Naive thymus-derived CD4-positive, alpha-beta T cell (primary cell): ENCODE measurements at regions not wholly inside any gene's neighbourhood (a gene's known extent, or its start where the extent isn't known, plus 50 kb on each side); places are given as distances from the start of the nearest gene placed in this dataset.

Experiments
- ATAC-seq: fragments of 150-1000 bp; cut with Tn5 transposase; 2 replicates; pipeline ENCODE4 v1.10.0; 2021; ENCODE audit warnings: mild to moderate bottlenecking, moderate library complexity
- CTCF ChIA-PET: fragments of 350-600 bp; sonication (Branson Sonifier 250); formaldehyde crosslinking; loops from one replicate; lab custom pipeline; 2021; ENCODE audit warnings: antibody characterized with exemption; lab: Charles Lee
- POLR2A ChIA-PET: fragments of 350-600 bp; sonication (Branson Sonifier 250); formaldehyde crosslinking; loops from one replicate; lab custom pipeline; 2021; ENCODE audit warnings: antibody characterized with exemption, inconsistent platforms; lab: Charles Lee
- DNase-seq, 9 donors: peaks; one replicate each; pipeline versions ENCODE4 v3.0.0 to v3.0.0-alpha.2; 2020 to 2022; ENCODE audit warnings: mixed read lengths in 1 of 9
- H3K27ac ChIP-seq: one replicate; pipeline ENCODE4 v1.7.0; 2013; ENCODE audit warnings: mild to moderate bottlenecking, low read depth, low read length, moderate library complexity
- H3K27me3 ChIP-seq, 2 donors: one replicate each; pipeline ENCODE4 v1.7.0; 2013; ENCODE audit warnings: low read length in 2 of 2, mild to moderate bottlenecking in 2 of 2, moderate library complexity in 2 of 2; ENCODE audit not compliant: control insufficient read depth in 2 of 2, insufficient read depth in 2 of 2
- H3K36me3 ChIP-seq, 3 experiments: 1 replicate in 2 of 3; 2 replicates in 1 of 3; pipeline ENCODE4 v1.7.0; 2013; ENCODE audit warnings: low read length in 3 of 3, mild to moderate bottlenecking in 3 of 3, moderate library complexity in 1 of 3; ENCODE audit not compliant: insufficient read depth in 3 of 3, control insufficient read depth in 2 of 3
- H3K4me1 ChIP-seq, 2 donors: one replicate each; pipeline ENCODE4 v1.7.0; 2013; ENCODE audit warnings: low read length in 2 of 2, mild to moderate bottlenecking in 2 of 2, moderate library complexity in 1 of 2; ENCODE audit not compliant: control insufficient read depth in 2 of 2, insufficient read depth in 2 of 2
- H3K4me3 ChIP-seq: 2 replicates; pipeline ENCODE4 v1.7.0; 2013; ENCODE audit warnings: mild to moderate bottlenecking, low read length
- H3K9me3 ChIP-seq, 3 experiments: 1 replicate in 2 of 3; 2 replicates in 1 of 3; pipeline ENCODE4 v1.7.0; 2013; ENCODE audit warnings: low read length in 3 of 3; ENCODE audit not compliant: control insufficient read depth in 2 of 3
- H3K27ac Mint-ChIP-seq, 9 donors: one replicate each; pipeline ENCODE4 v1.8.0; 2020 to 2022; ENCODE audit warnings: mixed read lengths in 9 of 9, mild to moderate bottlenecking in 8 of 9, moderate library complexity in 5 of 9, inconsistent platforms in 2 of 9
- H3K27me3 Mint-ChIP-seq, 5 donors: one replicate each; pipeline ENCODE4 v1.8.0; 2021 to 2022; ENCODE audit warnings: mixed read lengths in 5 of 5, mild to moderate bottlenecking in 1 of 5
- H3K36me3 Mint-ChIP-seq, 5 donors: one replicate each; pipeline ENCODE4 v1.8.0; 2020 to 2022; ENCODE audit warnings: mixed read lengths in 5 of 5, mild to moderate bottlenecking in 3 of 5, inconsistent platforms in 1 of 5
- H3K4me1 Mint-ChIP-seq, 7 donors: one replicate each; pipeline ENCODE4 v1.8.0; 2020 to 2022; ENCODE audit warnings: mixed read lengths in 7 of 7, mild to moderate bottlenecking in 3 of 7, inconsistent platforms in 1 of 7
- H3K4me3 Mint-ChIP-seq, 10 donors: one replicate each; pipeline ENCODE4 v1.8.0; 2020 to 2022; ENCODE audit warnings: mild to moderate bottlenecking in 10 of 10, mixed read lengths in 10 of 10, moderate library complexity in 6 of 10, inconsistent platforms in 2 of 10
- H3K9me3 Mint-ChIP-seq, 11 donors: one replicate each; pipeline ENCODE4 v1.8.0; 2020 to 2022; ENCODE audit warnings: mixed read lengths in 11 of 11, mild to moderate bottlenecking in 4 of 11, inconsistent platforms in 1 of 11, moderate library complexity in 1 of 11
- intact Hi-C, 2 donors: fragments of 100-400 bp; cut with micrococcal nuclease; formaldehyde crosslinking; loops; one replicate each; pipeline ENCODE4 v1.15.1; 2023

DNA sequence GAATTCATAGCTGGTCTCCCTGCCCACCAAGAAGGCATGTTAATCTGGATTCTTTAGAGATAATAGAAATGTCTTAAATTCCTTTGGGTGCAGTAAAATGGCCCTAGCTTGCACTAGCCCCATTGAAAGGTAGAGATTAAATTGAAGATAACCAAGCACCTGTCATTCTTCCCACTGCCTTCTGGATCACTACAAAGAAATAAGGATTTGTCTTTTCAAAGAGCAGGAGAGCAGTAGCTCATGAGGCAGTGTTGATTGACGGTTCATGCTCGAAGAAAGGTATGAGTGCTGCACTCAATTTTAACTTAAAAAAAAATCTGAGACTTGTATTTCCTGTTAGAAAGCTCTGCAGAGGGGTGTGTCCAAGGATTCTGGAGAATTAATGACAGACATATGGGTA is 74.9 kb upstream of the F3 start:
- H3K9me3 Mint-ChIP-seq = peaks cover 0 to 17% (median 7%) of the 10 kb centered on the region in 11 donors
- H3K4me1 ChIP-seq = no peaks in the 10 kb centered on the region
- no peaks in the 10 kb centered on the region for H3K36me3 ChIP-seq
- H3K27me3 ChIP-seq = no peaks in the 10 kb centered on the region
- DNase-seq (no peak), ATAC-seq (no peak)
- peaks cover 6 to 37% (median 7%) of the 10 kb centered on the region in 5 donors for H3K27me3 Mint-ChIP-seq
- no peak overlapping the region for H3K27ac ChIP-seq
- H3K4me3 Mint-ChIP-seq = no peak overlapping the region
- H3K4me1 Mint-ChIP-seq = peaks cover 0 to 13% (median 0%) of the 10 kb centered on the region in 7 donors
- intact Hi-C loops = no loop called here
- no peak overlapping the region for H3K4me3 ChIP-seq
- no peak overlapping the region for H3K27ac Mint-ChIP-seq
- POLR2A ChIA-PET = no interaction called here
- no peaks in the 10 kb centered on the region for H3K9me3 ChIP-seq
- H3K36me3 Mint-ChIP-seq = no peaks in the 10 kb centered on the region
- CTCF ChIA-PET = no interaction called here

DNA sequence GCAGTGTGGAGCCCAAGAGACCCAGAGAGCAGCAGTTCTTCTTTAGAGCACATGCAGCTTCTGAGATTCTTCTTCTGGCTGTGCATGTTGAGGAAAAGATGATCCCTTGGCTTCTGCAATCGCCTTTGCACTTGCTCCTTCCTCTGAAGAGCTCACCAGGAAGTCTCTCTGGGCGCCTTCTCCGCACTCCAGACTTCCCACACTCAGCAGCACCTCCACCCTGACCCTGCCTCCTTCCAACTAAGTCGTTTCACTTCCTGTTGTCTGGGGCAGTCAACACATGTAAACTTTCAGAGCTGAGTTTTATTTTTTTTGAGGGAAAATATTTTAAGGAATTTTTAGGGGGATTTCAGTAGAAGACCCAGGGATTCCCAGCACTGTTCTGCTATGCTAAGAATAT is 73.4 kb upstream of the F3 start:
- Histone ChIP-seq H3K27ac (no peak overlapping the region), H3K4me3 (no peak overlapping the region), H3K9me3 (no peaks in the 10 kb centered on the region), H3K27me3 (no peaks in the 10 kb centered on the region), H3K36me3 (no peaks in the 10 kb centered on the region), H3K4me1 (no peaks in the 10 kb centered on the region)
- H3K27me3 Mint-ChIP-seq = peaks cover 6 to 34% (median 7%) of the 10 kb centered on the region in 5 donors
- CTCF ChIA-PET = no interaction called here
- intact Hi-C loops = no loop called here
- H3K4me3 Mint-ChIP-seq = no peak overlapping the region
- H3K36me3 Mint-ChIP-seq = no peaks in the 10 kb centered on the region
- peaks cover 0 to 17% (median 7%) of the 10 kb centered on the region in 11 donors for H3K9me3 Mint-ChIP-seq
- peaks cover 0 to 13% (median 0%) of the 10 kb centered on the region in 7 donors for H3K4me1 Mint-ChIP-seq
- POLR2A ChIA-PET = no interaction called here
- H3K27ac Mint-ChIP-seq = no peak overlapping the region
- DNase-seq (no peak), ATAC-seq (peak; percentile 32)

DNA sequence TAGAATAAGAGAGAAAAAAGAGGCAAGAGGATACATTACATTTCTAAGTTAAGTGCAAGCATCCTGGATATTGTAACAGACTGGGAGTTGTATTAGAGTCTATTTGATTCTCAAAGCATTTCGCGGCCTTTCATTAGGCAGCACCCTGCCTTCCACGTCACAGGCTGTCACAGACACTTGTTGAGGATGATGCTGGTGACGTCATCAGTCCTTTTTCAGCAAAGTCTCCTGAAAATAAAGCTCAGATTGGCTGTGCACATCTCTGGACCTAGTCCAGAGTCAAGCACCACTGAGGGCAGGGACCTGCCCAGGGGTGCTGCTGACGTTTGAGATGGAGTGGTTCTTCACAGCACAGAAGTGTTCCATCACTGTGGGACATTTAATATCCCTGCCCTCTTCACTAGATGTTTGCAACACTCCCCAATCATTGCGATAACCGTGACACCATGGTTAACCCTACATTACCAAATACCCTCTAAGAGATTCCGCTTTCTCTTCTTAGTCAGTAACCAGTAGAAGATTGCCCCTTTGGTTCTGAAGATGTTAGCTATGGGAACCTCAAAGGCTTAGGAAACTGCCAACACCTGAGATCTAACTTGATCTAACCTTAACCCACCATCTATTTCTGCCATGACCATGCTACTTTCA is 72.7 kb upstream of the F3 start:
- peaks cover 6 to 34% (median 7%) of the 10 kb centered on the region in 5 donors for H3K27me3 Mint-ChIP-seq
- Histone ChIP-seq H3K4me3 (no peak overlapping the region), H3K27me3 (no peaks in the 10 kb centered on the region), H3K9me3 (no peaks in the 10 kb centered on the region), H3K4me1 (no peaks in the 10 kb centered on the region), H3K36me3 (no peaks in the 10 kb centered on the region), H3K27ac (no peak overlapping the region)
- POLR2A ChIA-PET = no interaction called here
- DNase-seq (no peak), ATAC-seq (peak; percentile 24)
- peaks cover 0 to 13% (median 0%) of the 10 kb centered on the region in 7 donors for H3K4me1 Mint-ChIP-seq
- peaks cover 0 to 14% (median 6%) of the 10 kb centered on the region in 11 donors for H3K9me3 Mint-ChIP-seq
- intact Hi-C loops = no loop called here
- no peaks in the 10 kb centered on the region for H3K36me3 Mint-ChIP-seq
- CTCF ChIA-PET = no interaction called here
- no peak overlapping the region for H3K4me3 Mint-ChIP-seq
- no peak overlapping the region for H3K27ac Mint-ChIP-seq

DNA sequence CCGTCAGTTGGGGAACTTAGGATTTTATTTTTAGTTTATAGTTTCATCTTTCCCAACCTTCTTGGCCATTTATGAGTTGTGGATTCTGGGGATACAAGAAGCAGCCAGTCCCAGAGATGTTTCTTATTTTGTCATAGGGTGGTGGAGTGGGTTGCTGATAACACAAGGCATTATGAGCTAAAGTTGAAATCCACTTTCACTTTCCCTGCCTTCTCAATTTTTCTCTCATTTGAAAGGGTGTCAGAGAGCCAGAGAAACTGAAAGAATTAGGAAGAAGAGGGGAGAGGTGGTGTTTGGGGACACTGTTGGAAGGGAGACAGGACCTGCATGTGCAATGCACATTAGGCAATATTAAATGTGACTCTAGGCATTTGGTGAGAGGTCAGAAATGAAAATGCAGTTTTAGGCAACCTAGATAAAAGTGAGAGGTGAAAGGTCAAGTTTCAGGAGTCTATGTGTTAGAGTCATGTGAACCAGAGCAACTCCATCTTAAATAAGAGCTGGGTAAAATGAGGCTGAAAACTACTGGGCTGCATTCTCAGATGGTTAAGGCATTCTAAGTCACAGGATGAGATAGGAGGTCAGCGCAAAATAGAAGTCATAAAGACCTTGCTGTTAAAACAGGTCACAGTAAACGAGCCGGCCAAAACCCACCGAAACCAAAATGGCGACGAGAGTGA is 71.1 kb upstream of the F3 start:
- Mint-ChIP-seq H3K27ac (no peak overlapping the region), H3K9me3 (peaks cover 0 to 4% (median 0%) of the 10 kb centered on the region in 11 donors), H3K36me3 (no peaks in the 10 kb centered on the region), H3K4me1 (peaks cover 0 to 13% (median 0%) of the 10 kb centered on the region in 7 donors), H3K4me3 (no peak overlapping the region), H3K27me3 (peaks cover 0 to 24% (median 6%) of the 10 kb centered on the region in 5 donors)
- DNase-seq (no peak), ATAC-seq (no peak)
- intact Hi-C loops = no loop called here
- no peaks in the 10 kb centered on the region for H3K4me1 ChIP-seq
- POLR2A ChIA-PET = no interaction called here
- no peaks in the 10 kb centered on the region for H3K36me3 ChIP-seq
- no peak overlapping the region for H3K4me3 ChIP-seq
- H3K9me3 ChIP-seq = no peaks in the 10 kb centered on the region
- CTCF ChIA-PET = no interaction called here
- no peaks in the 10 kb centered on the region for H3K27me3 ChIP-seq
- H3K27ac ChIP-seq = no peak overlapping the region

DNA sequence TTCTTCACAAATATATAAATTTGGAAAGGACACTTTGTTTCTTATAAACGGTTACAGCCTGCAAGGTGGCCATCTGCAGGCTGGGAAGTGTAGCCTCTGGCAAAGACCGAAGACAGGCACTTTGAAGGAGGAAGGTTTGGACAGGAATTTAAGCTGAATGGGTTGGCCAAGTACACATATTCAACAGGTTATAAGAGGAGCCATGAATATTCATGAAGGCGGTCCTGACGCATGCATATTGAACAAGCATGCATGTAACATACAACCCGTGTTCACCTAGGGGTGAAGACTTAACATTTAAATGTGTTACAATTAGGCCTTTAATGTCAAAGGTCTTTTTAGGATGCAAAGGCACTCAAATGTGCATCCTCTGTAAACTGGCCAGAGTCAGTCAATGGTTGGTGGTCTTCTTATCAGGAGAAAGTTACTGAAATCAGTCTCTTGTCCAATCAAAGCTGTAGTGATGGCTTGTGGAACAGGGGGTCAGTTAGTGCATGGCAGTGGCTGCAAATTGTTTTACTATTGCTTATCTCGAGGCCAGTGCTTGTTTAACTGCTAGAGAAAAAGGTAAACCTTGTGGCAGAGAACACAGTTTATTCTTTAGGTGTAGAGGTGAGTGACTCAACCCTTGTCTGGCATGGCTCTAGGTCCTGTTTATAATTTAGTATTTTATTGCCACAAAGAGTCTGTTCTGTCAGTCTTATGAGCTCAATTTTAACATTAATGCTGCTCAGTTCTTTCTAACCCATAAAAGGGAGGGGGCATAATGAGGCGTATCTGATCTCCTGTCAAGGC is 70.3 kb upstream of the F3 start:
- DNase-seq = no peak
- peaks cover 0 to 19% (median 6%) of the 10 kb centered on the region in 5 donors for H3K27me3 Mint-ChIP-seq
- no peaks in the 10 kb centered on the region for H3K36me3 Mint-ChIP-seq
- H3K36me3 ChIP-seq = no peaks in the 10 kb centered on the region
- CTCF ChIA-PET = no interaction called here
- no peak for ATAC-seq
- H3K27ac Mint-ChIP-seq = no peak overlapping the region
- no peak overlapping the region for H3K4me3 Mint-ChIP-seq
- intact Hi-C loops = no loop called here
- H3K27me3 ChIP-seq = no peaks in the 10 kb centered on the region
- no peak overlapping the region for H3K4me3 ChIP-seq
- POLR2A ChIA-PET = no interaction called here
- H3K9me3 ChIP-seq = no peaks in the 10 kb centered on the region
- H3K27ac ChIP-seq = no peak overlapping the region
- H3K4me1 ChIP-seq = no peaks in the 10 kb centered on the region
- H3K4me1 Mint-ChIP-seq = peaks cover 0 to 13% (median 0%) of the 10 kb centered on the region in 7 donors
- peaks cover 0 to 4% (median 0%) of the 10 kb centered on the region in 11 donors for H3K9me3 Mint-ChIP-seq

DNA sequence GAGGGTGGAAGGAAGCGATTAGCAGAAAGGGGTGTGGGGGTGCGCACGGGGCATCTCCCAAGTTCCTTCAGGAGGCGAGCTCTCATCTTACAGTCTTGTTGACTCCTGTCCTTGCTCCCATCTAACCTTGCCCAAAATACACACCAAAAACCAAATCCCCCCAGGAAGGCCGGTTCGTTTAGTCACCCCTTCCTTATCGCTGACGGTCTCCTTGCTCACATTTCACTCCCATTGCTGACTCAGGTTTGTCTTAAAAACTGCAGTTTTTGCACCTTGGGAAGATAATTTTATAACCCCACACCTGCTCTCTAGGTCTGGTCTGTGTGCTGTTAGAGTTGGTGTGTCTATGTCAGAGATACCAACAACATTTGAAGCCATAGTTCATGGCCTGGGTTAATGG is 68.1 kb upstream of the F3 start:
- CTCF ChIA-PET = no interaction called here
- Mint-ChIP-seq H3K4me1 (peaks cover 0 to 7% (median 0%) of the 10 kb centered on the region in 7 donors), H3K36me3 (no peaks in the 10 kb centered on the region), H3K27ac (no peak overlapping the region), H3K27me3 (peaks cover 4 to 12% (median 9%) of the 10 kb centered on the region in 5 donors), H3K4me3 (no peak overlapping the region), H3K9me3 (peaks cover 0 to 4% (median 0%) of the 10 kb centered on the region in 11 donors)
- Histone ChIP-seq H3K9me3 (no peaks in the 10 kb centered on the region), H3K4me1 (no peaks in the 10 kb centered on the region), H3K4me3 (no peak overlapping the region), H3K27ac (no peak overlapping the region), H3K27me3 (no peaks in the 10 kb centered on the region), H3K36me3 (no peaks in the 10 kb centered on the region)
- ATAC-seq (no peak), DNase-seq (no peak)
- intact Hi-C loops = loop anchor here in 1 of 2 donors (10.0 kb wide), 1 partner anchor 195 kb away; no protein-coding TSS in a partner anchor
- POLR2A ChIA-PET = no interaction called here
